H1 (cell line): ENCODE measurements at regions not wholly inside any gene's neighbourhood (a gene's known extent, or its start where the extent isn't known, plus 50 kb on each side); places are given as distances from the start of the nearest gene placed in this dataset.

Experiments
- JUN ChIP-seq: IDR thresholded peaks from 2 replicates; pipeline ENCODE4 v1.6.1; 2011; ENCODE audit warnings: low read depth, mild to moderate bottlenecking, improper control_type of control experiment, low read length
- POLR2A ChIP-seq, 2 experiments: IDR thresholded peaks; 1 replicate in 1 of 2; 2 replicates in 1 of 2; pipeline ENCODE4 v1.6.1; 2011; ENCODE audit warnings: low read depth in 2 of 2, low read length in 2 of 2, mild to moderate bottlenecking in 2 of 2; ENCODE audit errors: control extremely low read depth in 1 of 2
- SRF ChIP-seq: IDR thresholded peaks from 2 replicates; pipeline ENCODE4 v1.6.1; 2011; ENCODE audit warnings: mild to moderate bottlenecking, low read depth, low read length, moderate library complexity
- TBP ChIP-seq: IDR thresholded peaks from 2 replicates; pipeline ENCODE4 v1.6.1; 2011; ENCODE audit warnings: low read depth, low read length, improper control_type of control experiment

DNA sequence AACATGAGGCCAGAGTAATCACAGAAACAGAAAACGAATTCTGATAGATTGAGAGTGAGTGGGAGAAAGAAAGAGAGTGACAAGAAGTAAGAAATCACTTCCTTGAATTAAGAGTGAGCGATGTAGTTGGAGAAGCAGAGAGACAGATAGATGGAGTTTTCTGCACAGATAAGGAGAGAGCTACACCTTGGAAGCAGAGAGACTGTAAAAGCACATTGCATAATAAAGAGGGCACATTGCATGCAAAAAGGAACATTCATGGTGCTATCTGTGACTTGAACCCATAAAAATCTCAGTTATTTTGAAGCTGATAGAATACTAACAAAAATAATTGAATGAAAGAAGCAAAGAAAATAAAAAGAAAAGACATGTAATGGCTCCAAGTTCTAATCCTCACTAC is 943.8 kb downstream of the NR2F1-AS1 start:
- no peak for TF ChIP-seq POLR2A (IDR thresholded peaks at IDR 0.05; ENCODE audit: control extremely low read depth in 1 of 2, low read depth in 2 of 2, low read length in 2 of 2)
- no peak for TF ChIP-seq TBP
- TF ChIP-seq SRF: no peak
- TF ChIP-seq JUN: no peak
